NB4 (cell line): ENCODE measurements at regions not wholly inside any gene's neighbourhood (a gene's known extent, or its start where the extent isn't known, plus 50 kb on each side); places are given as distances from the start of the nearest gene placed in this dataset.

Source experiments
- CTCF ChIP-seq: IDR thresholded peaks from one replicate; pipeline ENCODE4 v1.5.1; 2012; ENCODE audit warnings: low read depth, low read length
- MAX ChIP-seq: IDR thresholded peaks from 2 replicates; pipeline ENCODE4 v1.6.1; 2011; ENCODE audit warnings: low read depth, low read length
- MYC ChIP-seq: IDR thresholded peaks from 2 replicates; pipeline ENCODE4 v1.6.1; 2011; ENCODE audit warnings: low read depth, low read length
- POLR2A ChIP-seq: IDR thresholded peaks from 2 replicates; pipeline ENCODE4 v1.6.1; 2011; ENCODE audit warnings: mild to moderate bottlenecking; ENCODE audit not compliant: insufficient read length; ENCODE audit errors: extremely low read depth

GRCh38 chr18:27314996-27315395 is 129.9 kb upstream of the CHST9 start:
- no peak for TF ChIP-seq MYC
- no peak for TF ChIP-seq CTCF
- TF ChIP-seq POLR2A = no peak
- TF ChIP-seq MAX = no peak
